HUES64 (cell line): ENCODE measurements at regions not wholly inside any gene's neighbourhood (a gene's known extent, or its start where the extent isn't known, plus 50 kb on each side); places are given as distances from the start of the nearest gene placed in this dataset.
"Not testable (repeated sequence)": the region's sequence is repeated elsewhere in the genome, so short reads cannot be mapped to it uniquely, and the experiment has no call there.

ENCODE experiments used
- H3K27ac ChIP-seq: 2 replicates; pipeline ENCODE4 v1.7.0; 2013; ENCODE audit warnings: low read depth, low read length, inconsistent platforms
- H3K27me3 ChIP-seq: 2 replicates; pipeline ENCODE4 v1.6.1; 2013; ENCODE audit warnings: mild to moderate bottlenecking, low read length; ENCODE audit not compliant: insufficient read depth
- H3K36me3 ChIP-seq: 2 replicates; pipeline ENCODE4 v1.6.1; 2013; ENCODE audit warnings: mild to moderate bottlenecking, low read length; ENCODE audit not compliant: insufficient read depth
- H3K4me1 ChIP-seq: 2 replicates; pipeline ENCODE4 v1.6.1; 2013; ENCODE audit warnings: mild to moderate bottlenecking, low read length, moderate library complexity; ENCODE audit not compliant: insufficient read depth
- H3K4me3 ChIP-seq: 2 replicates; pipeline ENCODE4 v1.5.1; 2013; ENCODE audit warnings: mild to moderate bottlenecking, low read length, moderate library complexity
- H3K9ac ChIP-seq: 2 replicates; pipeline ENCODE4 v1.6.1; 2013; ENCODE audit warnings: mild to moderate bottlenecking, low read depth, low read length
- H3K9me3 ChIP-seq: 2 replicates; pipeline ENCODE4 v1.6.1; 2013; ENCODE audit warnings: low read depth, low read length; ENCODE audit not compliant: insufficient read depth
- WGBS: fragments of 150-250, 120-280 bp; methylation state at CpG from one replicate; pipeline ENCODE4 v1.1.7; 2013; ENCODE audit warnings: missing lambda C conversion rate; 5-methylcytosine and 5-hydroxymethylcytosine counted together

- Histone ChIP-seq H3K9ac (no peak overlapping the region), H3K27me3 (no peaks in the 10 kb centered on the region), H3K36me3 (no peaks in the 10 kb centered on the region), H3K4me1 (peaks cover 22% of the 10 kb centered on the region), H3K27ac (no peak overlapping the region), H3K4me3 (no peak overlapping the region), H3K9me3 (no peaks in the 10 kb centered on the region)
- WGBS: 42% methylated on average over 2 of the region's 3 CpGs
Observed at GRCh38 chr7:114364151-114364550, 50.5 kb upstream of the FOXP2 start.

DNA sequence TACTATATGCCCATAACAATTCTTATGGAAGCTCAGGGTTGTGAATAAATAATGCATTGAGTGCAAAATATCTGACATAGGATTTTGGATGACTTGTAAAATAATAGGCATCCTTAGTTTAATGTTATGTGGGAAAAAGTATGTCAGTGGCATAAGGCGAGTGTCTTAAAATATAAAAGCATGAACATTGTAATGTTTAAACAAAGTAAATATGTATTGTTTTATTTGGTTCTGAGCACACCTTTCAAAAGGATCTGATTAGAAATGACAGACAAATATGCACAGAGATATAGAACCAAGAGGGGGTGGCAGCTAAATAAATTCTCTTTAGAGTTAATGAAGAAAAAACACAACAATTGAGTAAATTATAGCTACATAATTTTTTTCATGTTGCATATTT is 51.3 kb upstream of the FOXP2 start:
- H3K4me1 ChIP-seq: peaks cover 22% of the 10 kb centered on the region
- H3K4me3 ChIP-seq: no peak overlapping the region
- H3K9me3 ChIP-seq: no peaks in the 10 kb centered on the region
- no peaks in the 10 kb centered on the region for H3K36me3 ChIP-seq
- no peak overlapping the region for H3K9ac ChIP-seq
- H3K27ac ChIP-seq: no peak overlapping the region
- WGBS: 94% methylated on average over 1 of the region's 1 CpG
- H3K27me3 ChIP-seq: no peaks in the 10 kb centered on the region

- Histone ChIP-seq H3K36me3 (no peaks in the 10 kb centered on the region), H3K9ac (no peak overlapping the region), H3K27me3 (no peaks in the 10 kb centered on the region), H3K4me3 (no peak overlapping the region), H3K27ac (no peak overlapping the region), H3K9me3 (no peaks in the 10 kb centered on the region), H3K4me1 (peaks cover 15% of the 10 kb centered on the region)
- 89% methylated on average over 2 of the region's 2 CpGs for WGBS
Observed at GRCh38 chr7:114358911-114359310, 55.7 kb upstream of the FOXP2 start.

DNA sequence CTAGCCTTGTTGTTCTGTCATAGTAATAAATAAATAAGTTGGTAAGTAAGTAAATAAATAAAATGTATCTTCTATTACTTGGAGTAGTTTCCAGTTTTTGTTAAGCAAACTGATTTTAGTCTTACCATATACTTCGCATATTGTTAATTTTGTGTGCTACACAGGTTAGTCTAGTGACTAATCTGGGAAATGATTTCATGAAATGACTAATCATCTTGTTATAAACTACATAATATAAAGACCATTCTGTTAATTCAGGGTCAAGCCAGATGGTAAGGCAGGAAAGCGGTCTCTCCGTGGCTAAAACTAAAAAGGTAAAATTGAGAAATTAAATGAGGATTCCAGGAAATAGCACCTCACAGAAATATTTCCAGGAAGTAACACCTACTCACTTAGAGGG is 58.5 kb upstream of the FOXP2 start:
- no peaks in the 10 kb centered on the region for H3K36me3 ChIP-seq
- H3K9me3 ChIP-seq: no peaks in the 10 kb centered on the region
- H3K9ac ChIP-seq: no peak overlapping the region
- H3K4me3 ChIP-seq: no peak overlapping the region
- WGBS: no CpG with 5 or more reads among the region's 3 CpGs
- H3K4me1 ChIP-seq: no peaks in the 10 kb centered on the region
- H3K27ac ChIP-seq: no peak overlapping the region
- H3K27me3 ChIP-seq: no peaks in the 10 kb centered on the region

DNA sequence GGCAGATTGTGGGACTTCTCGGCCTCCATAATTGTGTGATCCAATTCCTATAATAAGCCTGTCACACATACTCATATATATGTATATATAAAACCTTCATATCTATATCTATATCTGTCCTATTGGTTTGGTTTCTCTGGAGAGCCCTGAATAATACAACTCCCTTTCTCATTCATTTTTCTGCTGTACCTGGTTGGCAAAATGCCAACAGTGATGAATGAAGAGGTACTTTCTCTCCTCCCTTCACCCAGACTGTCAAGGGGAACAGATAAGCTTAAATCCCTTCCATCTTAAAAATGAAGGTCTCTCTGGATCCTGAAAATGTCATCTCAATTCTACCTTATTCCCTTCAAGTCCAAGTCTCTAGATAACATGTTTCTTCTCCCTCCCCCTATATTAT is 60.3 kb upstream of the FOXP2 start:
- H3K4me1 ChIP-seq: no peaks in the 10 kb centered on the region
- no peaks in the 10 kb centered on the region for H3K36me3 ChIP-seq
- no peaks in the 10 kb centered on the region for H3K27me3 ChIP-seq
- H3K4me3 ChIP-seq: no peak overlapping the region
- H3K9me3 ChIP-seq: no peaks in the 10 kb centered on the region
- no peak overlapping the region for H3K27ac ChIP-seq
- H3K9ac ChIP-seq: no peak overlapping the region
- WGBS: 82% methylated on average over 1 of the region's 1 CpG

DNA sequence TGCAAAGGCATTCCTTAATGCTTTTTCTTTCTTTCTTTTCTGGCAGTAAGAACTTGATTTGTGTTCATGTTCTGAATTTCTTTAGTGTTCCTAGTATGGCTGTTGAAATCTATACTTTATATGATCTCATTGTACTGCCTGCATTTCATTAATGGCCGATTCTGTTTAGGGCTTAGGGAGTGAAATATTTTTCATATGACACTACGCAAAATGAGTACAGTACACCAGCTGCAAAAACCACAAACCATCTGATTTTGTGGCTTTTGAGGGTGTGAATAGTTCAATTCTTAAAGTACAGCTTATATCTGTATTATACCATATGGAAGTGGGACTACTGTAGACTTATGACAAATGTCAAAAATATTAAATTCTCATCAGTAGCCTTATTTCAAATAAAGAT is 69.1 kb upstream of the FOXP2 start:
- Histone ChIP-seq H3K9ac (no peak overlapping the region), H3K27ac (no peak overlapping the region), H3K4me3 (no peak overlapping the region), H3K27me3 (no peaks in the 10 kb centered on the region), H3K9me3 (no peaks in the 10 kb centered on the region), H3K36me3 (no peaks in the 10 kb centered on the region), H3K4me1 (no peaks in the 10 kb centered on the region)
- WGBS: 80% methylated on average over 1 of the region's 2 CpGs

- Histone ChIP-seq H3K9me3 (no peaks in the 10 kb centered on the region), H3K27ac (no peak overlapping the region), H3K36me3 (no peaks in the 10 kb centered on the region), H3K9ac (no peak overlapping the region), H3K4me1 (no peaks in the 10 kb centered on the region), H3K4me3 (no peak overlapping the region), H3K27me3 (no peaks in the 10 kb centered on the region)
- WGBS: 96% methylated on average over 8 of the region's 9 CpGs
Observed at GRCh38 chr7:114343949-114344708, 70.5 kb upstream of the FOXP2 start.

- no peaks in the 10 kb centered on the region for H3K9me3 ChIP-seq
- no peak overlapping the region for H3K27ac ChIP-seq
- 93% methylated on average over 1 of the region's 1 CpG for WGBS
Observed at GRCh38 chr7:114342431-114343179, 72.0 kb upstream of the FOXP2 start.

GRCh38 chr7:114341648-114342047 is 73.0 kb upstream of the FOXP2 start:
- H3K9ac ChIP-seq: no peak overlapping the region
- no peaks in the 10 kb centered on the region for H3K27me3 ChIP-seq
- 89% methylated on average over 3 of the region's 3 CpGs for WGBS
- no peaks in the 10 kb centered on the region for H3K4me1 ChIP-seq
- H3K9me3 ChIP-seq: no peaks in the 10 kb centered on the region
- H3K4me3 ChIP-seq: no peak overlapping the region
- H3K27ac ChIP-seq: no peak overlapping the region
- no peaks in the 10 kb centered on the region for H3K36me3 ChIP-seq

More at GRCh38 chr7:114342431-114343179, 72.0 kb upstream of the FOXP2 start:
- Histone ChIP-seq H3K36me3 (no peaks in the 10 kb centered on the region), H3K27me3 (no peaks in the 10 kb centered on the region), H3K4me1 (no peaks in the 10 kb centered on the region), H3K4me3 (no peak overlapping the region), H3K9ac (no peak overlapping the region)

GRCh38 chr7:114334989-114335388 is 79.6 kb upstream of the FOXP2 start:
- H3K36me3 ChIP-seq: no peaks in the 10 kb centered on the region
- no peaks in the 10 kb centered on the region for H3K9me3 ChIP-seq
- H3K9ac ChIP-seq: no peak overlapping the region
- H3K27me3 ChIP-seq: no peaks in the 10 kb centered on the region
- H3K27ac ChIP-seq: no peak overlapping the region
- H3K4me3 ChIP-seq: no peak overlapping the region
- WGBS: no CpG with 5 or more reads among the region's 1 CpG
- no peaks in the 10 kb centered on the region for H3K4me1 ChIP-seq

GRCh38 chr7:114329458-114329857 is 85.2 kb upstream of the FOXP2 start:
- H3K4me1 ChIP-seq, H3K36me3 ChIP-seq, H3K9me3 ChIP-seq, H3K4me3 ChIP-seq, H3K27ac ChIP-seq, H3K27me3 ChIP-seq, H3K9ac ChIP-seq: not testable (repeated sequence)
- 98% methylated on average over 8 of the region's 10 CpGs for WGBS
